Spleen (tissue), 11 donors: ENCODE measurements at regions not wholly inside any gene's neighbourhood (a gene's known extent, or its start where the extent isn't known, plus 50 kb on each side); places are given as distances from the start of the nearest gene placed in this dataset.

Experiments used
- DNase-seq: peaks from one replicate; pipeline ENCODE4 v3.0.0-alpha.2; 2020
- H3K27ac ChIP-seq, 8 donors: fragments of 200-600 bp; sonication (generic) in 7 of 8; 1 replicate in 4 of 8; 2 replicates in 4 of 8; pipeline versions ENCODE4 v1.5.0 to v1.8.0; 2016 to 2021; ENCODE audit warnings: inconsistent platforms in 4 of 8, mild to moderate bottlenecking in 4 of 8, moderate library complexity in 1 of 8
- H3K27me3 ChIP-seq, 7 donors: fragments of 200-600 bp; sonication (generic) in 6 of 7; replicated peaks in 1 of 7; 1 replicate in 4 of 7; 2 replicates in 3 of 7; pipeline versions ENCODE4 v1.5.0 to v1.8.0; 2016 to 2021; ENCODE audit warnings: inconsistent platforms in 3 of 7, mild to moderate bottlenecking in 1 of 7
- H3K36me3 ChIP-seq, 6 donors: fragments of 200-600 bp; sonication (generic) in 5 of 6; 1 replicate in 4 of 6; 2 replicates in 2 of 6; pipeline versions ENCODE4 v1.5.0 to v1.8.0; 2016 to 2021; ENCODE audit warnings: inconsistent platforms in 2 of 6
- H3K4me1 ChIP-seq, 6 donors: fragments of 200-600 bp; sonication (generic) in 5 of 6; 1 replicate in 3 of 6; 2 replicates in 3 of 6; pipeline versions ENCODE4 v1.5.0 to v1.8.0; 2016 to 2021; ENCODE audit warnings: inconsistent platforms in 3 of 6
- H3K4me3 ChIP-seq, 8 donors: fragments of 200-600 bp; sonication (generic) in 7 of 8; 1 replicate in 4 of 8; 2 replicates in 4 of 8; pipeline versions ENCODE4 v1.5.0 to v1.8.0; 2016 to 2021; ENCODE audit warnings: inconsistent platforms in 4 of 8, mild to moderate bottlenecking in 4 of 8, moderate library complexity in 2 of 8
- H3K9me3 ChIP-seq, 8 donors: fragments of 200-600 bp; sonication (generic) in 7 of 8; 1 replicate in 4 of 8; 2 replicates in 4 of 8; pipeline versions ENCODE4 v1.5.0 to v1.8.0; 2016 to 2021; ENCODE audit warnings: inconsistent platforms in 4 of 8
- POLR2A ChIP-seq, 3 donors: fragments of 450-650 bp; IDR thresholded peaks; one replicate each; pipeline ENCODE4 v1.5.1; 2017; ENCODE audit warnings: antibody characterized with exemption in 3 of 3, mild to moderate bottlenecking in 1 of 3
- POLR2AphosphoS5 ChIP-seq, 3 donors: sonication (generic); formaldehyde crosslinking; IDR thresholded peaks; one replicate each; pipeline ENCODE4 v1.5.1; 2017; ENCODE audit warnings: antibody characterized with exemption in 3 of 3
- WGBS, 5 donors: extraction: QIAGEN DNeasy Blood & Tissue Kit in 3 of 5; methylation state at CpG; one replicate each; pipeline versions ENCODE4 v1.1.5 to v1.1.7; 2013 to 2018; 5-methylcytosine and 5-hydroxymethylcytosine counted together
- intact Hi-C: fragments of 100-400 bp; cut with DNase I; formaldehyde crosslinking; loops from one replicate; pipeline ENCODE4 v1.15.0; 2023; ENCODE audit warnings: low total_unique reads
- TF ChIP-seq, protein P1 (sequence below), 11 experiments: fragments of 200-600 bp in 7 of 11; fragments of 450-650 bp in 4 of 11; sonication (generic) in 4 of 11; IDR thresholded peaks in 8 of 11; conservative IDR thresholded peaks in 3 of 11; 1 replicate in 7 of 11; 2 replicates in 4 of 11; pipeline versions ENCODE4 v1.4.0 to v1.8.0; 2016 to 2021; ENCODE audit warnings: antibody characterized with exemption in 11 of 11, inconsistent platforms in 4 of 11, mild to moderate bottlenecking in 1 of 11
- donor health status: healthy with polysubstance abuse.
- donor health status: DM: no; HTN: no; CAD: no; lungs with moderate emphysema.
- donor health status: DM: no; HTN: no; CAD: no.
- donor health status: Bipolar disorder and iron deficiency.
- donor health status: healthy.
- donor health status: DM: no; HTN: no; CAD: no.
- donor health status: DM: yes; HTN: yes; CAD: no.

DNA sequence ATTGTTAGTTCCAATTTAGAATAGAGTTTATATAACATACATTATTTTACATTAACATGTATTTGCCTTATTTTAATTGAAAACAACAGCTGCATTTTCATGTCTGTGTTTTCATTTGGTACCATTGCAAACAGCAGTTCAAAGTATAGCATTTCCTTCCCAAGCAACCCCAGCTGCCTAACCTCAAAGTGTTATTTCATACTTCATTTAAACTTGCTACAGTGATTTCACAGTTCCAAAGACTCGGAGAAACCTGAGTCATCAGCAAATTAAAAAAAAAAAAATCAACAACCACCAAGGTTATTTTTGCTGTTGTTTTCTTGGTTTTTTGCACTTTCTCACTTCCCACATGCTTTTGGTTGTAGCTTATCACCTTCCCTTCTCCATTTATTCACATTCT is 236.5 kb upstream of the SPHKAP start:
- Histone ChIP-seq H3K9me3 (peaks cover 0 to 6% (median 0%) of the 10 kb centered on the region in 8 donors), H3K4me1 (no peaks in the 10 kb centered on the region), H3K27me3 (no peaks in the 10 kb centered on the region), H3K36me3 (no peaks in the 10 kb centered on the region), H3K27ac (no peak overlapping the region), H3K4me3 (no peak overlapping the region)
- 36 to 77% (median 45%) methylated on average over 1 of the region's 1 CpG for WGBS, 5 donors
- intact Hi-C loops: no loop called here
- no peak for DNase-seq
- TF ChIP-seq, protein P1, sequence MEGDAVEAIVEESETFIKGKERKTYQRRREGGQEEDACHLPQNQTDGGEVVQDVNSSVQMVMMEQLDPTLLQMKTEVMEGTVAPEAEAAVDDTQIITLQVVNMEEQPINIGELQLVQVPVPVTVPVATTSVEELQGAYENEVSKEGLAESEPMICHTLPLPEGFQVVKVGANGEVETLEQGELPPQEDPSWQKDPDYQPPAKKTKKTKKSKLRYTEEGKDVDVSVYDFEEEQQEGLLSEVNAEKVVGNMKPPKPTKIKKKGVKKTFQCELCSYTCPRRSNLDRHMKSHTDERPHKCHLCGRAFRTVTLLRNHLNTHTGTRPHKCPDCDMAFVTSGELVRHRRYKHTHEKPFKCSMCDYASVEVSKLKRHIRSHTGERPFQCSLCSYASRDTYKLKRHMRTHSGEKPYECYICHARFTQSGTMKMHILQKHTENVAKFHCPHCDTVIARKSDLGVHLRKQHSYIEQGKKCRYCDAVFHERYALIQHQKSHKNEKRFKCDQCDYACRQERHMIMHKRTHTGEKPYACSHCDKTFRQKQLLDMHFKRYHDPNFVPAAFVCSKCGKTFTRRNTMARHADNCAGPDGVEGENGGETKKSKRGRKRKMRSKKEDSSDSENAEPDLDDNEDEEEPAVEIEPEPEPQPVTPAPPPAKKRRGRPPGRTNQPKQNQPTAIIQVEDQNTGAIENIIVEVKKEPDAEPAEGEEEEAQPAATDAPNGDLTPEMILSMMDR (IDR thresholded peaks at IDR 0.05 in 8 of 11, conservative IDR thresholded peaks at IDR 0.05 in 3 of 11): no peak
- TF ChIP-seq POLR2A (IDR thresholded peaks at IDR 0.05): no peak
- TF ChIP-seq POLR2AphosphoS5 (IDR thresholded peaks at IDR 0.05): no peak

DNA sequence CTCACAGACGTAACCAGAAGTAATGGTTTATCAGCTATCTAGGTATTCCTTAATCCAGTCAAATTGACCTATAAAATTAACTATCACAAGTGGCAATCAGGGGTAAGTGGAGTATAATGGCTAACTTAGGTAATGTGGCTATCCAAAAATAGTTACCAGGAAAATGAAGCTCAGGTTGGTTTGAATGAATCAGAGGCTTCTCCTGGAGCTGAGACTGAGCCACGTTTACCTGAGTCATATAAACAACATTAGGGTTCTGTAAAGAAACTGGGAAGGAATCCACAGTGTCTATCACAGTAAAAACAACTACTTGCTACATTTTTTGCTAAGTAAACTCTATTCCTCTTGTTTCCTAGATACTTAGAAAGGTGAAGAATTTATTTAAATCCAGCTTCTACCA is 236.0 kb upstream of the SPHKAP start:
- no peak for DNase-seq
- intact Hi-C loops: no loop called here
- TF ChIP-seq, protein P1 (IDR thresholded peaks at IDR 0.05 in 8 of 11, conservative IDR thresholded peaks at IDR 0.05 in 3 of 11): no peak
- no peak for TF ChIP-seq POLR2A (IDR thresholded peaks at IDR 0.05)
- no peak for TF ChIP-seq POLR2AphosphoS5 (IDR thresholded peaks at IDR 0.05)

DNA sequence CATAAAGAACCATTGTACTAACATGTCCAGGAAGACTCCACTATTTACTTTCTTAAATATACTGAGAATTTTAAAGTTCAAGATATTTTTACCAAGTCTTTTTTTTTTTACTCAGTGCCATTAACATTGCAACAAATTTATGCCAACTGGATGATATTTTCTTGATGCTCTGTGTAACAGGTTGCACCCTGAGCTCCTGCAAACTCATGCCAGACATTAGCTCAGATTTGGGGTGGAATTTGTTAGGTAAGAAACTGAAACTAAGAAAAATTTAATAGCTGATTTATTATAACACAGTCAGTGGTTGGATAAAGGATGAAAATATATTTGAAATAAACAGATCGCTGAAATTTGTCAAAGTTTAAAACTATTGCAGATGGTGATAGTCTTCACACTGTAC is 228.6 kb upstream of the SPHKAP start:
- H3K27ac ChIP-seq: no peak overlapping the region
- TF ChIP-seq, protein P1 (IDR thresholded peaks at IDR 0.05 in 8 of 11, conservative IDR thresholded peaks at IDR 0.05 in 3 of 11): no peak
- no peak for TF ChIP-seq POLR2A (IDR thresholded peaks at IDR 0.05)
- no peak for TF ChIP-seq POLR2AphosphoS5 (IDR thresholded peaks at IDR 0.05)
- DNase-seq: no peak
- intact Hi-C loops: no loop called here
- H3K4me3 ChIP-seq: no peak overlapping the region
- no peaks in the 10 kb centered on the region for H3K4me1 ChIP-seq
- H3K36me3 ChIP-seq: no peaks in the 10 kb centered on the region
- 89 to 98% (median 96%) methylated on average over 1 of the region's 1 CpG for whole genome bisulfite sequencing, 5 donors
- H3K9me3 ChIP-seq: no peaks in the 10 kb centered on the region
- no peaks in the 10 kb centered on the region for H3K27me3 ChIP-seq

More for the DNA sequence above, 236.0 kb upstream of the SPHKAP start:
- Histone ChIP-seq H3K4me1 (no peaks in the 10 kb centered on the region), H3K27ac (no peak overlapping the region), H3K27me3 (no peaks in the 10 kb centered on the region), H3K36me3 (no peaks in the 10 kb centered on the region), H3K4me3 (no peak overlapping the region), H3K9me3 (peaks cover 0 to 6% (median 0%) of the 10 kb centered on the region in 8 donors)
- 48 to 53% (median 51%) methylated on average over 2 of the region's 2 CpGs for WGBS, 5 donors

DNA sequence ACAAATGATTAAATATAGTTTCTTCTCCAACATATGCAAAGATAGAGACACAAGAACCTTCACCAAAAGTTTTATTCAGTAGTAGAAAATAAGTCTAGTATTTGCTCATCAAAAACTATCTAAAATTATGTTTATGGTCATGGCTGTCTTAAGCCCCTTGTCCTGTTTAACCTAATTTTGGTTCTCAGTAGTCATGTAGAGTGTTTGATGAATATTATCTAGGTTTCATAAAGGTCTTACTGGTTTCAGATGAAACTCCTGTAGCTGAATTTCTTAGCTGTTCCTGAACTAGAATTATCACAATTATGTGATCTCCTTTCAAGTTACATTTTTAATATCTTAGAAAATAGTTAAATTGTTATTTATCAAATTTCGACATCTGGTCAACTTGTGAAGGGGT is 228.0 kb upstream of the SPHKAP start:
- Histone ChIP-seq H3K27ac (no peak overlapping the region), H3K4me1 (no peaks in the 10 kb centered on the region), H3K36me3 (no peaks in the 10 kb centered on the region), H3K9me3 (no peaks in the 10 kb centered on the region), H3K4me3 (no peak overlapping the region), H3K27me3 (no peaks in the 10 kb centered on the region)
- WGBS, 5 donors: 48 to 67% (median 51%) methylated on average over 1 of the region's 1 CpG
- no peak for DNase-seq
- intact Hi-C loops: no loop called here
- TF ChIP-seq POLR2A (IDR thresholded peaks at IDR 0.05): no peak
- TF ChIP-seq, protein P1 (IDR thresholded peaks at IDR 0.05 in 8 of 11, conservative IDR thresholded peaks at IDR 0.05 in 3 of 11): no peak
- no peak for TF ChIP-seq POLR2AphosphoS5 (IDR thresholded peaks at IDR 0.05)
